ENCODE measurements at regions not wholly inside any gene's neighbourhood (a gene's known extent, or its start where the extent isn't known, plus 50 kb on each side); places are given as distances from the start of the nearest gene placed in this dataset.

- H3K27ac ChIP-seq = no peak overlapping the region
- H3K4me1 ChIP-seq = peaks cover 0 to 6% (median 0%) of the 10 kb centered on the region in 3 donors
- H3K4me3 ChIP-seq = no peak overlapping the region
- H3K27me3 ChIP-seq = no peaks in the 10 kb centered on the region
- intact Hi-C loops (cut with DNase I) = loop anchor here (5.0 to 10.0 kb wide), 3 partner anchors 164 to 392 kb away; no protein-coding TSS in a partner anchor
- H3K9me3 ChIP-seq = no peaks in the 10 kb centered on the region
- TF ChIP-seq, protein P1, sequence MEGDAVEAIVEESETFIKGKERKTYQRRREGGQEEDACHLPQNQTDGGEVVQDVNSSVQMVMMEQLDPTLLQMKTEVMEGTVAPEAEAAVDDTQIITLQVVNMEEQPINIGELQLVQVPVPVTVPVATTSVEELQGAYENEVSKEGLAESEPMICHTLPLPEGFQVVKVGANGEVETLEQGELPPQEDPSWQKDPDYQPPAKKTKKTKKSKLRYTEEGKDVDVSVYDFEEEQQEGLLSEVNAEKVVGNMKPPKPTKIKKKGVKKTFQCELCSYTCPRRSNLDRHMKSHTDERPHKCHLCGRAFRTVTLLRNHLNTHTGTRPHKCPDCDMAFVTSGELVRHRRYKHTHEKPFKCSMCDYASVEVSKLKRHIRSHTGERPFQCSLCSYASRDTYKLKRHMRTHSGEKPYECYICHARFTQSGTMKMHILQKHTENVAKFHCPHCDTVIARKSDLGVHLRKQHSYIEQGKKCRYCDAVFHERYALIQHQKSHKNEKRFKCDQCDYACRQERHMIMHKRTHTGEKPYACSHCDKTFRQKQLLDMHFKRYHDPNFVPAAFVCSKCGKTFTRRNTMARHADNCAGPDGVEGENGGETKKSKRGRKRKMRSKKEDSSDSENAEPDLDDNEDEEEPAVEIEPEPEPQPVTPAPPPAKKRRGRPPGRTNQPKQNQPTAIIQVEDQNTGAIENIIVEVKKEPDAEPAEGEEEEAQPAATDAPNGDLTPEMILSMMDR (IDR thresholded peaks at IDR 0.05) = no peak
- TF ChIP-seq POLR2A (IDR thresholded peaks at IDR 0.05) = no peak
- no peak for DNase-seq
- no peaks in the 10 kb centered on the region for H3K36me3 ChIP-seq
Observed at GRCh38 chr12:76622915-76623314, 63.3 kb upstream of the OSBPL8 start.

DNA sequence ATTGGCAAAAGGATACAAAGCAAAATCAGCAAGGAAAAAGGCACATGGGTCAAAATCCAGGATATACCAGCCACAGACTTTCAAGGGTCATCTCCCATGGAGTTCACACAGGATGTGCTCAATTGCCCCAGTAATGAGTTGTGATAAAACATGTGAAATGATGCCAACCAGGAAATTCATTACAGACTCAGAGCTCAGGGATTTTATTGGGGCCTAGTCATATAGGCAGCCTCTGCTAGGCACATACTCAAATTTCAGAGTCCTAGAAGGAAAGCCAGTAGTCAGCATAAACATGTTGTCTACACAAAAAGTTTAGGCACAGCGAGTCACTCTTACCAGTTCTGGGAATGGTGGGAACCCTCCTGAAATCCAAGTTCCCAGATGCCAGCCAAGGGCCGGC, 64.4 kb upstream of the OSBPL8 start:
- no peak overlapping the region for H3K27ac ChIP-seq
- DNase-seq = no peak
- no peaks in the 10 kb centered on the region for H3K36me3 ChIP-seq
- TF ChIP-seq, protein P1 (IDR thresholded peaks at IDR 0.05) = no peak
- no peak for TF ChIP-seq POLR2A (IDR thresholded peaks at IDR 0.05)
- no peak overlapping the region for H3K4me3 ChIP-seq
- intact Hi-C loops (cut with DNase I) = loop anchor here (5.0 to 10.0 kb wide), 3 partner anchors 163 to 391 kb away; no protein-coding TSS in a partner anchor
- H3K9me3 ChIP-seq = no peaks in the 10 kb centered on the region
- 18 to 37% methylated on average over 2 of the region's 2 CpGs for WGBS, 2 donors
- H3K27me3 ChIP-seq = no peaks in the 10 kb centered on the region
- peaks cover 0 to 6% (median 0%) of the 10 kb centered on the region in 3 donors for H3K4me1 ChIP-seq

DNA sequence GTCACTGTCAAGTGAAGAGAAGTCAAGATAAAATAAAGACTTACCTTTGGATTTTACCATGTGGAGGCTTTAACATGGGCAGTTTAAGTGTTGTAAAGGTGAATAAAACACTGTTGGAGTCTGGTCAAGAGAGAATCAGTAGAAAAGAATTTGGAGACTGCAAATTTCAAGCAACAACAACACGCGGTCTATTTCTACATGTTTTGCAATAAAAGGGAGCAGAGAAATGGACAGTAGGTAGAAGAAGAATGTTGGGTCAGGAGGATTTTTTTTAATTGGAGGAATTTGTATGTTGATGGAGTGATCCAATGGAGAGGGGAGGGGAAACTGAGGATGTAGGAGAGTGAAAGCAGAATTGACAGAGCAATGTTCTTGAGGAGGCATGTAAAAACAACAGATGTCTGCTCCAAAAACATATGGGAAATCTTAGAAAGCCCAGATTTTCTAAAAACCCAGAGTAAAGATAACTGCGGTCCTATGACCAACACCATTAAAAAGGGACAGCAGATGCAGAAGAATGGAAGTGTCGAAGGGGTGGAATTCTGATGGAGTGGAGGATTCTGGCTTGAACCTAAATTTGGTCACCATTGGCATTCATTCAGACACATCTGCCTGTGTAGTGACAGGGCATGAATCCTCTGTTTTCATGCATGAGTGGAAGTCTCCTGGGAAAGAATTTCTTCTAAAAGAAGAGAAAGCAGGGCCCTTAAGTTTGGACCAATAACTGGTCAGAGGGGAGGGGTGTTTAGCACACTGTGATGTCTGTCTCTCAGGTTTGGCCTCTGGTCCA, 68.0 kb upstream of the OSBPL8 start:
- no peak for DNase-seq
- Histone ChIP-seq H3K9me3 (no peaks in the 10 kb centered on the region), H3K27ac (no peak overlapping the region), H3K36me3 (no peaks in the 10 kb centered on the region), H3K27me3 (no peaks in the 10 kb centered on the region), H3K4me3 (no peak overlapping the region), H3K4me1 (no peaks in the 10 kb centered on the region)
- intact Hi-C loops (cut with DNase I) = loop anchor here (10.0 kb wide), 1 partner anchor 387 kb away; no protein-coding TSS in a partner anchor
- no peak for TF ChIP-seq POLR2A (IDR thresholded peaks at IDR 0.05)
- TF ChIP-seq, protein P1 (IDR thresholded peaks at IDR 0.05) = no peak
- 91 to 93% methylated on average over 4 of the region's 4 CpGs for WGBS, 2 donors

GRCh38 chr12:76628745-76629144, 69.2 kb upstream of the OSBPL8 start:
- Histone ChIP-seq H3K27ac (no peak overlapping the region), H3K27me3 (no peaks in the 10 kb centered on the region), H3K4me1 (no peaks in the 10 kb centered on the region), H3K4me3 (no peak overlapping the region), H3K36me3 (no peaks in the 10 kb centered on the region), H3K9me3 (no peaks in the 10 kb centered on the region)
- no peak for DNase-seq
- no peak for TF ChIP-seq POLR2A (IDR thresholded peaks at IDR 0.05)
- TF ChIP-seq, protein P1 (IDR thresholded peaks at IDR 0.05) = no peak
- intact Hi-C loops (cut with DNase I) = loop anchor here (10.0 kb wide), 1 partner anchor 386 kb away; no protein-coding TSS in a partner anchor

- intact Hi-C loops (cut with DNase I) = no loop called here
- Histone ChIP-seq H3K27ac (no peak overlapping the region), H3K4me1 (no peaks in the 10 kb centered on the region), H3K9me3 (no peaks in the 10 kb centered on the region), H3K4me3 (no peak overlapping the region), H3K36me3 (no peaks in the 10 kb centered on the region), H3K27me3 (no peaks in the 10 kb centered on the region)
- DNase-seq = no peak
- TF ChIP-seq, protein P1 (IDR thresholded peaks at IDR 0.05) = no peak
- TF ChIP-seq POLR2A (IDR thresholded peaks at IDR 0.05) = no peak
- WGBS, 2 donors = 52 to 60% methylated on average over 2 of the region's 2 CpGs
Observed at GRCh38 chr12:76631741-76632140, 72.2 kb upstream of the OSBPL8 start.

All from esophagus squamous epithelium (tissue), 5 donors.